GM12878 (cell line): ENCODE measurements at regions not wholly inside any gene's neighbourhood (a gene's known extent, or its start where the extent isn't known, plus 50 kb on each side); places are given as distances from the start of the nearest gene placed in this dataset.
"Not testable (repeated sequence)": the region's sequence is repeated elsewhere in the genome, so short reads cannot be mapped to it uniquely, and the experiment has no call there.

Experiments used
- ATAC-seq: fragments of 200-7000 bp; cut with Tn5 transposase; 3 replicates; pipeline ENCODE4 v1.9.1; 2020; ENCODE audit warnings: mild to moderate bottlenecking, moderate library complexity
- BruUV-seq: library from RNA; stranded (reverse); fragments of 400-500 nt; replicated peaks from 2 replicates; lab custom pipeline; 2021; lab: Mats Ljungman, UMichigan
- CTCF ChIA-PET: fragments of 300-600 bp; sonication (Branson Sonifier 250); formaldehyde crosslinking; extraction: SDS; loops from one replicate; lab custom pipeline; 2021; ENCODE audit warnings: inconsistent platforms; lab: Yijun Ruan, JAX
- POLR2A ChIA-PET: fragments of 350-600 bp; formaldehyde crosslinking; extraction: SDS; loops from one replicate; lab custom pipeline; 2021; ENCODE audit warnings: inconsistent platforms; lab: Charles Lee
- RAD21 ChIA-PET: fragments of 300-600 bp; sonication (Branson Sonifier 250); formaldehyde crosslinking; loops from one replicate; lab custom pipeline; 2023; ENCODE audit warnings: antibody characterized with exemption; ENCODE audit not compliant: unreplicated experiment; lab: Charles Lee
- SMC1A ChIA-PET: fragments of 300-600 bp; sonication (Branson Sonifier 250); formaldehyde crosslinking; loops from one replicate; lab custom pipeline; 2023; ENCODE audit not compliant: unreplicated experiment, uncharacterized antibody; lab: Charles Lee
- DNase-seq: peaks from one replicate; pipeline ENCODE4 v3.0.0-alpha.2; 2011; ENCODE audit warnings: low read depth, low spot score
- FAIRE-seq: peaks from 3 replicates; lab custom pipeline; 2011; peaks lifted over from hg19 to GRCh38; lab: Jason Lieb, UNC
- H2AFZ ChIP-seq: 2 replicates; pipeline ENCODE4 v1.6.0; 2011; ENCODE audit warnings: low read depth, low read length, control low read depth; ENCODE audit not compliant: control insufficient read depth
- H3K27ac ChIP-seq: 2 replicates; pipeline ENCODE4 v1.5.1; 2011; ENCODE audit warnings: control low read depth; ENCODE audit not compliant: control insufficient read depth, insufficient read depth
- H3K27me3 ChIP-seq, 2 experiments: replicated peaks in 1 of 2; 2 replicates each; pipeline versions ENCODE4 v1.6.0 to v1.6.1; 2011; ENCODE audit warnings: low read length in 1 of 2; ENCODE audit not compliant: control insufficient read depth in 2 of 2, insufficient read depth in 2 of 2
- H3K36me3 ChIP-seq, 2 experiments: 2 replicates each; pipeline ENCODE4 v1.5.1; 2011; ENCODE audit warnings: low read length in 1 of 2; ENCODE audit not compliant: control insufficient read depth in 2 of 2, insufficient read depth in 2 of 2
- H3K4me1 ChIP-seq: 2 replicates; pipeline ENCODE4 v1.6.1; 2011; ENCODE audit warnings: mild to moderate bottlenecking, low read length, moderate library complexity, mixed read lengths; ENCODE audit not compliant: control insufficient read depth, insufficient read depth
- H3K4me2 ChIP-seq: 2 replicates; pipeline ENCODE4 v1.6.0; 2011; ENCODE audit warnings: control low read depth; ENCODE audit not compliant: control insufficient read depth, insufficient read depth
- H3K4me3 ChIP-seq: fragments of 200-600 bp; sonication (generic); 2 replicates; pipeline ENCODE4 v1.5.1; 2016
- H3K79me2 ChIP-seq: 2 replicates; pipeline ENCODE4 v1.6.0; 2011; ENCODE audit warnings: low read length; ENCODE audit not compliant: control insufficient read depth, insufficient read depth
- H3K9ac ChIP-seq: 2 replicates; pipeline ENCODE4 v1.8.0; 2011; ENCODE audit warnings: low read length, control low read depth, mixed read lengths; ENCODE audit not compliant: control insufficient read depth, insufficient read depth
- H3K9me3 ChIP-seq: replicated peaks from 3 replicates; pipeline ENCODE4 v1.5.1; 2011; ENCODE audit warnings: mild to moderate bottlenecking, low read length; ENCODE audit not compliant: control insufficient read depth, insufficient read depth
- H4K20me1 ChIP-seq: 2 replicates; pipeline ENCODE4 v1.6.0; 2011; ENCODE audit not compliant: control insufficient read depth, insufficient read depth
- ATF2 ChIP-seq: IDR thresholded peaks from 2 replicates; pipeline ENCODE4 v1.6.1; 2012; ENCODE audit warnings: low read length, inconsistent platforms
- CUX1 ChIP-seq: IDR thresholded peaks from 2 replicates; pipeline ENCODE4 v1.6.1; 2012; ENCODE audit warnings: improper control_type of control experiment, low read depth, low read length; ENCODE audit not compliant: insufficient replicate concordance
- IKZF1 ChIP-seq: fragments of 450-650 bp; conservative IDR thresholded peaks from 2 replicates; pipeline ENCODE4 v1.6.1; 2017; ENCODE audit warnings: antibody characterized with exemption, mild to moderate bottlenecking
- IRF5 ChIP-seq: fragments of 450-650 bp; IDR thresholded peaks from 2 replicates; pipeline ENCODE4 v1.6.1; 2017; ENCODE audit warnings: borderline replicate concordance
- KDM1A ChIP-seq: fragments of 200-600 bp; sonication (generic); IDR thresholded peaks from 2 replicates; pipeline ENCODE4 v1.6.1; 2016; ENCODE audit warnings: borderline replicate concordance
- PAX5 ChIP-seq: IDR thresholded peaks from 2 replicates; pipeline ENCODE4 v1.6.1; 2011; ENCODE audit warnings: low read depth, low read length, borderline replicate concordance
- RFX5 ChIP-seq: IDR thresholded peaks from 2 replicates; pipeline ENCODE4 v1.6.1; 2011; ENCODE audit warnings: low read depth, low read length, improper control_type of control experiment
- TAF1 ChIP-seq: IDR thresholded peaks from 2 replicates; pipeline ENCODE4 v1.6.1; 2011; ENCODE audit warnings: mild to moderate bottlenecking, low read depth, low read length, borderline replicate concordance
- ZNF622 ChIP-seq: fragments of 450-650 bp; IDR thresholded peaks from 2 replicates; pipeline ENCODE4 v1.6.1; 2017; ENCODE audit warnings: mild to moderate bottlenecking, inconsistent platforms
- WGBS: methylation state at CpG from one replicate; pipeline ENCODE4 v1.1.6; 2016; ENCODE audit warnings: low lambda C conversion rate; ENCODE audit not compliant: insufficient replicate concordance, insufficient coverage; ENCODE audit errors: missing lambda C conversion rate; 5-methylcytosine and 5-hydroxymethylcytosine counted together
- in situ Hi-C: fragments of 300-500 bp; cut with MboI; formaldehyde crosslinking; loops from 9 replicates; pipeline ENCODE4 v1.14.3; 2018; ENCODE audit warnings: mixed read lengths
- intact Hi-C: fragments of 100-400 bp; cut with micrococcal nuclease; formaldehyde crosslinking; loops from one replicate; pipeline ENCODE4 v1.14.2; 2022; ENCODE audit not compliant: unreplicated experiment

GRCh38 chr9:82883436-82883835 lies 179.5 kb downstream of the RASEF start:
- intact Hi-C loops, result no loop called here
- in situ Hi-C loops, result loop anchor here (5.0 kb wide), 1 partner anchor 51 kb away; no protein-coding TSS in a partner anchor
- Histone ChIP-seq H3K27me3 (no peaks in the 10 kb centered on the region), H2AFZ (no peak overlapping the region), H3K4me3 (no peak overlapping the region), H3K36me3 (no peaks in the 10 kb centered on the region), H4K20me1 (no peaks in the 10 kb centered on the region), H3K9me3 (no peaks in the 10 kb centered on the region), H3K9ac (no peak overlapping the region), H3K79me2 (no peaks in the 10 kb centered on the region), H3K4me2 (no peak overlapping the region), H3K4me1 (no peaks in the 10 kb centered on the region), H3K27ac (no peak overlapping the region)
- ATAC-seq (no peak), FAIRE-seq (no peak), DNase-seq (no peak)
- POLR2A ChIA-PET, result no interaction called here
- no TSS peak for BruUV-seq
- WGBS, result 40% methylated on average over 3 of the region's 3 CpGs
- RAD21 ChIA-PET, result no interaction called here
- CTCF ChIA-PET, result no interaction called here
- TF ChIP-seq IRF5, result no peak
- no peak for TF ChIP-seq PAX5
- TF ChIP-seq ZNF622, result no peak
- TF ChIP-seq TAF1, result no peak
- TF ChIP-seq RFX5, result no peak
- no peak for TF ChIP-seq IKZF1
- no peak for TF ChIP-seq CUX1
- no peak for TF ChIP-seq KDM1A
- TF ChIP-seq ATF2, result no peak
- SMC1A ChIA-PET, result no interaction called here

GRCh38 chr9:82883974-82884373 lies 179.0 kb downstream of the RASEF start:
- H4K20me1 ChIP-seq, DNase-seq, H3K4me1 ChIP-seq, BruUV-seq, H3K9me3 ChIP-seq, CTCF ChIA-PET, POLR2A ChIA-PET, H3K27me3 ChIP-seq, H3K4me2 ChIP-seq, H3K27ac ChIP-seq, RAD21 ChIA-PET, H3K79me2 ChIP-seq, SMC1A ChIA-PET, H3K36me3 ChIP-seq, H3K4me3 ChIP-seq, FAIRE-seq, H3K9ac ChIP-seq, H2AFZ ChIP-seq, intact Hi-C loops, ATAC-seq: not testable (repeated sequence)
- in situ Hi-C loops, result loop anchor here (5.0 kb wide), 1 partner anchor 52 kb away; no protein-coding TSS in a partner anchor
- 36% methylated on average over 7 of the region's 7 CpGs for WGBS
